ENCODE measurements at regions not wholly inside any gene's neighbourhood (a gene's known extent, or its start where the extent isn't known, plus 50 kb on each side); places are given as distances from the start of the nearest gene placed in this dataset.

- DNase-seq (no peak), ATAC-seq (no peak)
- Mint-ChIP-seq H3K36me3 (no peaks in the 10 kb centered on the region), H3K4me1 (no peaks in the 10 kb centered on the region), H3K4me3 (no peak overlapping the region), H3K27ac (no peak overlapping the region), H3K27me3 (peaks cover 0 to 4% (median 0%) of the 10 kb centered on the region in 5 donors), H3K9me3 (peaks cover 0 to 13% (median 0%) of the 10 kb centered on the region in 11 donors)
- Histone ChIP-seq H3K27ac (ENCODE audit: low read depth, low read length) (no peak overlapping the region), H3K36me3 (ENCODE audit: control insufficient read depth in 2 of 3, insufficient read depth in 3 of 3, low read length in 3 of 3) (no peaks in the 10 kb centered on the region), H3K9me3 (ENCODE audit: control insufficient read depth in 2 of 3, low read length in 3 of 3) (no peaks in the 10 kb centered on the region), H3K27me3 (ENCODE audit: control insufficient read depth in 2 of 2, insufficient read depth in 2 of 2, low read length in 2 of 2) (no peaks in the 10 kb centered on the region), H3K4me1 (ENCODE audit: control insufficient read depth in 2 of 2, insufficient read depth in 2 of 2, low read length in 2 of 2) (no peaks in the 10 kb centered on the region), H3K4me3 (ENCODE audit: low read length) (no peak overlapping the region)
- POLR2A ChIA-PET = no interaction called here
- CTCF ChIA-PET = no interaction called here
- intact Hi-C loops (cut with micrococcal nuclease) = no loop called here
These were observed 60.8 kb upstream of the DOCK1 start for GRCh38 chr10:126844406-126844805.

- H3K9me3 ChIP-seq (ENCODE audit: control insufficient read depth in 2 of 3, low read length in 3 of 3) = no peaks in the 10 kb centered on the region
- H3K4me1 ChIP-seq (ENCODE audit: control insufficient read depth in 2 of 2, insufficient read depth in 2 of 2, low read length in 2 of 2) = no peaks in the 10 kb centered on the region
- Mint-ChIP-seq H3K4me3 (no peak overlapping the region), H3K27ac (no peak overlapping the region), H3K4me1 (no peaks in the 10 kb centered on the region), H3K27me3 (peaks cover 0 to 4% (median 0%) of the 10 kb centered on the region in 5 donors), H3K36me3 (no peaks in the 10 kb centered on the region), H3K9me3 (peaks cover 0 to 10% (median 0%) of the 10 kb centered on the region in 11 donors)
- ChIA-PET CTCF (no interaction called here), POLR2A (no interaction called here)
- intact Hi-C loops (cut with micrococcal nuclease) = no loop called here
- DNase-seq = no peak
- H3K27me3 ChIP-seq (ENCODE audit: control insufficient read depth in 2 of 2, insufficient read depth in 2 of 2, low read length in 2 of 2) = no peaks in the 10 kb centered on the region
- H3K36me3 ChIP-seq (ENCODE audit: control insufficient read depth in 2 of 3, insufficient read depth in 3 of 3, low read length in 3 of 3) = no peaks in the 10 kb centered on the region
- H3K27ac ChIP-seq (ENCODE audit: low read depth, low read length) = no peak overlapping the region
- no peak overlapping the region for H3K4me3 ChIP-seq (ENCODE audit: low read length)
- ATAC-seq = no peak
These were observed 58.8 kb upstream of the DOCK1 start for GRCh38 chr10:126846469-126846868.

GRCh38 chr10:126846959-126847358, 58.3 kb upstream of the DOCK1 start:
- ChIA-PET POLR2A (no interaction called here), CTCF (no interaction called here)
- intact Hi-C loops (cut with micrococcal nuclease) = no loop called here
- no peak for ATAC-seq
- Histone ChIP-seq H3K9me3 (ENCODE audit: control insufficient read depth in 2 of 3, low read length in 3 of 3) (no peaks in the 10 kb centered on the region), H3K4me3 (ENCODE audit: low read length) (no peak overlapping the region), H3K36me3 (ENCODE audit: control insufficient read depth in 2 of 3, insufficient read depth in 3 of 3, low read length in 3 of 3) (no peaks in the 10 kb centered on the region), H3K27ac (ENCODE audit: low read depth, low read length) (no peak overlapping the region), H3K4me1 (ENCODE audit: control insufficient read depth in 2 of 2, insufficient read depth in 2 of 2, low read length in 2 of 2) (no peaks in the 10 kb centered on the region), H3K27me3 (ENCODE audit: control insufficient read depth in 2 of 2, insufficient read depth in 2 of 2, low read length in 2 of 2) (no peaks in the 10 kb centered on the region)
- no peak overlapping the region for H3K27ac Mint-ChIP-seq
- peaks cover 0 to 7% (median 0%) of the 10 kb centered on the region in 11 donors for H3K9me3 Mint-ChIP-seq
- H3K4me1 Mint-ChIP-seq = no peaks in the 10 kb centered on the region
- H3K4me3 Mint-ChIP-seq = no peak overlapping the region
- H3K27me3 Mint-ChIP-seq = peaks cover 0 to 4% (median 0%) of the 10 kb centered on the region in 5 donors
- H3K36me3 Mint-ChIP-seq = no peaks in the 10 kb centered on the region
- DNase-seq = no peak

DNA sequence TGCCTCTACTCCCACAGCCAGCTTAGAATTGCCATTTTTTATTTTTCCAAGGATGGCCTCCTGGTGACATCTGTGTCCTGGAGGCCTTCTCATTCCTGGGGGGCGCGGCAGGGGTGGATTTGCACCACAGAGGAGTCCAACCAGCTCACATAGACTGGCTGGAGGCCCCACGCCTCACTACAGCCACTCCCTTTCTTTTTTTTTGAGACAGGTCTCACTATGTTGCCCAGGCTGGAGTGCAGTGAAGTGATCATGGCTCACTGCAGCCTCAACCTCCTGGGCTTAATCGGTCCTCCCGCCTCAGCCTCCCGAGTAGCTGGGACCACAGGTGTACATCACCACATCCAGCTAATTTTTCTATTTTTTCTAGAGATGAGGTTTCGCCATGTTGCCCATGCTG, 57.6 kb upstream of the DOCK1 start:
- H3K9me3 Mint-ChIP-seq = peaks cover 0 to 7% (median 0%) of the 10 kb centered on the region in 11 donors
- POLR2A ChIA-PET = no interaction called here
- intact Hi-C loops (cut with micrococcal nuclease) = no loop called here

GRCh38 chr10:126849646-126850045, 55.6 kb upstream of the DOCK1 start:
- H3K36me3 ChIP-seq (ENCODE audit: control insufficient read depth in 2 of 3, insufficient read depth in 3 of 3, low read length in 3 of 3) = no peaks in the 10 kb centered on the region
- peaks cover 0 to 4% (median 0%) of the 10 kb centered on the region in 5 donors for H3K27me3 Mint-ChIP-seq
- H3K4me1 ChIP-seq (ENCODE audit: control insufficient read depth in 2 of 2, insufficient read depth in 2 of 2, low read length in 2 of 2) = no peaks in the 10 kb centered on the region
- POLR2A ChIA-PET = no interaction called here
- no peak overlapping the region for H3K4me3 Mint-ChIP-seq
- no peak overlapping the region for H3K27ac Mint-ChIP-seq
- no peak overlapping the region for H3K4me3 ChIP-seq (ENCODE audit: low read length)
- intact Hi-C loops (cut with micrococcal nuclease) = no loop called here
- peaks cover 0 to 8% (median 2%) of the 10 kb centered on the region in 11 donors for H3K9me3 Mint-ChIP-seq
- no peaks in the 10 kb centered on the region for H3K9me3 ChIP-seq (ENCODE audit: control insufficient read depth in 2 of 3, low read length in 3 of 3)
- H3K27ac ChIP-seq (ENCODE audit: low read depth, low read length) = no peak overlapping the region
- H3K27me3 ChIP-seq (ENCODE audit: control insufficient read depth in 2 of 2, insufficient read depth in 2 of 2, low read length in 2 of 2) = no peaks in the 10 kb centered on the region
- CTCF ChIA-PET = no interaction called here
- no peaks in the 10 kb centered on the region for H3K36me3 Mint-ChIP-seq
- peaks cover 0 to under 1% (median 0%) of the 10 kb centered on the region in 7 donors for H3K4me1 Mint-ChIP-seq
- no peak for DNase-seq
- ATAC-seq = no peak

More for the DNA sequence above, 57.6 kb upstream of the DOCK1 start:
- Mint-ChIP-seq H3K4me3 (no peak overlapping the region), H3K27ac (no peak overlapping the region), H3K36me3 (no peaks in the 10 kb centered on the region), H3K4me1 (no peaks in the 10 kb centered on the region), H3K27me3 (peaks cover 0 to 4% (median 0%) of the 10 kb centered on the region in 5 donors)
- ATAC-seq (no peak), DNase-seq (no peak)
- CTCF ChIA-PET = no interaction called here
- no peak overlapping the region for H3K27ac ChIP-seq (ENCODE audit: low read depth, low read length)
- no peaks in the 10 kb centered on the region for H3K9me3 ChIP-seq (ENCODE audit: control insufficient read depth in 2 of 3, low read length in 3 of 3)
- no peak overlapping the region for H3K4me3 ChIP-seq (ENCODE audit: low read length)
- H3K4me1 ChIP-seq (ENCODE audit: control insufficient read depth in 2 of 2, insufficient read depth in 2 of 2, low read length in 2 of 2) = no peaks in the 10 kb centered on the region
- H3K27me3 ChIP-seq (ENCODE audit: control insufficient read depth in 2 of 2, insufficient read depth in 2 of 2, low read length in 2 of 2) = no peaks in the 10 kb centered on the region
- H3K36me3 ChIP-seq (ENCODE audit: control insufficient read depth in 2 of 3, insufficient read depth in 3 of 3, low read length in 3 of 3) = no peaks in the 10 kb centered on the region

GRCh38 chr10:126851414-126852108, 53.7 kb upstream of the DOCK1 start:
- ChIA-PET POLR2A (no interaction called here), CTCF (no interaction called here)
- Mint-ChIP-seq H3K27me3 (peaks cover 0 to 3% (median 0%) of the 10 kb centered on the region in 5 donors), H3K4me1 (peaks cover 0 to 2% (median 0%) of the 10 kb centered on the region in 7 donors), H3K36me3 (no peaks in the 10 kb centered on the region), H3K27ac (no peak overlapping the region), H3K4me3 (no peak overlapping the region), H3K9me3 (peaks cover 0 to 9% (median 2%) of the 10 kb centered on the region in 11 donors)
- intact Hi-C loops (cut with micrococcal nuclease) = no loop called here
- no peaks in the 10 kb centered on the region for H3K9me3 ChIP-seq (ENCODE audit: control insufficient read depth in 2 of 3, low read length in 3 of 3)
- H3K4me1 ChIP-seq (ENCODE audit: control insufficient read depth in 2 of 2, insufficient read depth in 2 of 2, low read length in 2 of 2) = no peaks in the 10 kb centered on the region
- ATAC-seq (no peak), DNase-seq (no peak)
- H3K27me3 ChIP-seq (ENCODE audit: control insufficient read depth in 2 of 2, insufficient read depth in 2 of 2, low read length in 2 of 2) = no peaks in the 10 kb centered on the region
- no peak overlapping the region for H3K27ac ChIP-seq (ENCODE audit: low read depth, low read length)
- no peaks in the 10 kb centered on the region for H3K36me3 ChIP-seq (ENCODE audit: control insufficient read depth in 2 of 3, insufficient read depth in 3 of 3, low read length in 3 of 3)
- H3K4me3 ChIP-seq (ENCODE audit: low read length) = no peak overlapping the region

All from naive thymus-derived CD4-positive, alpha-beta T cell (primary cell).